ENCODE measurements at regions not wholly inside any gene's neighbourhood (a gene's known extent, or its start where the extent isn't known, plus 50 kb on each side); places are given as distances from the start of the nearest gene placed in this dataset.
"Not testable (repeated sequence)": the region's sequence is repeated elsewhere in the genome, so short reads cannot be mapped to it uniquely, and the experiment has no call there.

DNA sequence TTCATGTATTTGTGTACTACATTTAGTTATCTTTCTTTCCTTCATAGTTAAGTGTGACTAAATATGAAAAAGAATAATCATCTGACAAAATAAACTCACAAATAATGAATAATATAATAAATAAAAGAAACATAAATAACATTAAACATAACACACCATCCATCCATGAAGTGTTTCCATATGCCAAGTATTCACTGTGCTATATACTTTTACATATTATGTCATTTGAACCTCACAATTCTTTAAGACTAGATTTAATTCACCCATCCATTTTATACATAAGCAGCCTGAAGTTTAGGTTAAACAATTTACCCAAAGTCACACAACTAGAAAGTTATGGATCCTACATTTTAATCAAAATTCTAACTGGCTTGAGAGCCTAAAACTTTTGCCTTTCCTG lies 549.4 kb upstream of the HS3ST5 start:
- no peaks in the 10 kb centered on the region for H3K27me3 Mint-ChIP-seq (ENCODE audit: low read depth)
- H3K9me3 Mint-ChIP-seq = no peaks in the 10 kb centered on the region
- no peak for DNase-seq (ENCODE audit: low spot score)

DNA sequence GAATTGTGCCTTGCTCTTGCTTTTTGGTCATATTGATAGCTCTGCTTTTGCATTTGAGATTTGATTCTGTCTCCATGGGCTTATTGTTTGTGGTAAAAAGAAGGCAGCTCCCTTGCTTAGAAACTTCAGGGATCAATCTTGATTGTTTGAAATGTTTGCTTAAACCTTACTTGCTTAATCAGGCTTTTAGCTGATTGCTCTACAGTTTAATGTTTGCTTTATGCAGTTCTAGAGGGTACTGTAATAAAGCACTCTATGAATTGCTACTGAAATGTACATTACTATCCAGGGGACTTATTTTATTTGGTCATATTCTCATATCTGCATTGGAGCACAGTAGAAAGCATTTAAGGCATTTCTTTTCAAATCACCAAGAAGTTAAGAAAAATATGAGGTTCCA lies 545.4 kb upstream of the HS3ST5 start:
- no peaks in the 10 kb centered on the region for H3K9me3 Mint-ChIP-seq
- no peak overlapping the region for H3K27ac Mint-ChIP-seq
- H3K36me3 Mint-ChIP-seq (ENCODE audit: low read depth) = no peaks in the 10 kb centered on the region
- no peak for DNase-seq (ENCODE audit: low spot score)
- no peaks in the 10 kb centered on the region for H3K4me1 Mint-ChIP-seq (ENCODE audit: low read depth)
- H3K4me3 Mint-ChIP-seq = no peak overlapping the region
- no peaks in the 10 kb centered on the region for H3K27me3 Mint-ChIP-seq (ENCODE audit: low read depth)

More for the DNA sequence above, 549.4 kb upstream of the HS3ST5 start:
- Mint-ChIP-seq H3K4me1 (ENCODE audit: low read depth) (no peaks in the 10 kb centered on the region), H3K36me3 (ENCODE audit: low read depth) (no peaks in the 10 kb centered on the region), H3K4me3 (no peak overlapping the region), H3K27ac (no peak overlapping the region)

DNA sequence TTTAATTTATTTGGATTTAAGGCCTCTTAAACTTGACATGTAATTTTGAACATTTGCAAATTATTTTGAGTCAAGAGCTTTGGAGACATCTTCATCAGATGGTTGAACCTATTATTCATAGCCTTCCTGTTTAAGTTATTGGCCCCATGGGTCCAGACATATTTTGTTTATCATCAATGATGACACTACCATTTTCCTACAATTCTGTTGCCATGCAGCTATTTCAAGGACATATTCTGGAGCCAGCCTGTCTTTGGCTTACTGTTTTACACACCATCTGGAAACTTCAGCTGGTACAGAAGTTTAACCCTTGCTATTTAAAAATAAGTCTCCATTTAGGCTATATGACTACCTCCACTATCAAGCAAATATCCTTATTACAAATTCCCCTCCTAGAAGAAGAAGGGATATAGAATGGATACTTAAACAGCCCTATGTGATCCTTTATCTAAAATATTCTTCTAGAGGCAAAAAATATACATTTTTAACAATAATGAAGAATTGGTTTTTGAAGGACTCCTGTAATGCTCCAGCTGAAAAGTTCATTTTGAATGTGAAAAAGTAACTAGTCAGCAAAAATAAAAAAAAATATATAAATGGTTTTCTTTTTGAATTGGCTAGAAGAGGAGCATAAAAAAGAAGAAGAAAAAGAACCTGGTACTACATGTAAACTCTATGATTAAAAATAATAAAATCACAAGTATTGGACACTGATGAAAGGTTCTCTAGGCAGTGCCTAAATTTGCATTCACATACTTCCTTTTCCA lies 544.0 kb upstream of the HS3ST5 start:
- Mint-ChIP-seq H3K36me3 (ENCODE audit: low read depth) (no peaks in the 10 kb centered on the region), H3K27ac (no peak overlapping the region), H3K9me3 (no peaks in the 10 kb centered on the region), H3K27me3 (ENCODE audit: low read depth) (no peaks in the 10 kb centered on the region), H3K4me3 (no peak overlapping the region), H3K4me1 (ENCODE audit: low read depth) (no peaks in the 10 kb centered on the region)
- no peak for DNase-seq (ENCODE audit: low spot score)

DNA sequence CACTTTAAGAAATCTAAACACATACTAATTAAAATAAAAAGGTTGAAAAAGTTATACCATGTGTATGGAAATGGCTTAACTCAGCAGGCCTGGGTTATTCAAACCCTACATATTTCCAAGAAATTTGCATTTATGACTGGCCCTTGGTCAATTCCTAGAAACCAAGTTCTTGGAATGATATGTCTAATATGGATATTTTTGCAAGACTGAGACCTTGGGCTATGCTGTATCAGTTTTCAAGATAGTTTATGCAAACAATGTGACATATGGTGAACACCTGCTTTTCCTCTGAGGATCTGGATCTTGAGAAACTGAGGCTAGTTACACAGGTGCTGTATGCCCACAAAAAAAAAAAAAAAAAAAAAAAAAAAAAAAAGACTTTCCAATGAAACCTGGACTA lies 536.9 kb upstream of the HS3ST5 start:
- no peaks in the 10 kb centered on the region for H3K4me1 Mint-ChIP-seq (ENCODE audit: low read depth)
- H3K27ac Mint-ChIP-seq = no peak overlapping the region
- H3K9me3 Mint-ChIP-seq = peaks cover 3% of the 10 kb centered on the region
- DNase-seq (ENCODE audit: low spot score) = no peak
- no peaks in the 10 kb centered on the region for H3K27me3 Mint-ChIP-seq (ENCODE audit: low read depth)
- no peak overlapping the region for H3K4me3 Mint-ChIP-seq
- H3K36me3 Mint-ChIP-seq (ENCODE audit: low read depth) = no peaks in the 10 kb centered on the region

DNA sequence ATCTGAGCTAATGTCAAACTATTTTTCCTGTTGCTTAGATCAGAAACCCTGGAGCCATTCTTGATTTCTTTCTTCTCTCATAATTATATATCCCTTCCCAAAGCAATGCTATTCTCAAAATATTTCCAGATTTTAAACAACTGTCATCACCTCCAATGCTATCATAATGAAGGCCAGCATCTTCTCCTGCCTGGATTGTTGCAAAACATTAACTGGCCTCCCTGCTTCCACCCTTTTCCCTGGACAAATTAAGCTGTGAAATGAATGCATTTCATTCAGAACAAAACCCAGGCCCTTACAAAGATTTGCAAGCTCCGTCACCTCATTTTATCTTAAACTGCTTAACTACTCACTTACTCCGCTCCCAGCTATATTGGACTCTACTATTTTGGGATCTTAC lies 535.3 kb upstream of the HS3ST5 start:
- DNase-seq (ENCODE audit: low spot score) = no peak
- H3K27me3 Mint-ChIP-seq (ENCODE audit: low read depth) = no peaks in the 10 kb centered on the region
- H3K9me3 Mint-ChIP-seq = peaks cover 9% of the 10 kb centered on the region
- no peaks in the 10 kb centered on the region for H3K36me3 Mint-ChIP-seq (ENCODE audit: low read depth)
- no peak overlapping the region for H3K27ac Mint-ChIP-seq
- H3K4me1 Mint-ChIP-seq (ENCODE audit: low read depth) = no peaks in the 10 kb centered on the region
- H3K4me3 Mint-ChIP-seq = no peak overlapping the region

DNA sequence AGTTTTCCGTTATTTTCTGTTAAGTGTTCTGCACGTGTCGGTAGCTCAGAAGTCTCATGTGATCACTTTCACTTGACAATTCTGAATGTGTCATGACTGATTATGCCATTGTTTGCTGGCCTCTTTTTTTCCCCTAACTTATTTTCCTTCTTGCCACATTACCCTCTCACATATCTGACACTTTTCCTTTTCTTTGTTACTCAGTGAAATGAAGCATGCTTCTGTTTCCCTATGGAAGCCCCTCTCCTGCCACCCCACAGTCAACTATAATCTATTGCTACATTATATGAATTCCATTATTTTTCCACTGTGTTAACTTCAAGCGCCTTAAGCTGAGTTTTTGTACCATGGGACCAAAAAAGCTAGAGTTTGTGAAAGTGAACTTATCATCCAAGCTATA lies 531.6 kb upstream of the HS3ST5 start:
- H3K27ac Mint-ChIP-seq = no peak overlapping the region
- no peak for DNase-seq (ENCODE audit: low spot score)
- no peak overlapping the region for H3K4me3 Mint-ChIP-seq
- no peaks in the 10 kb centered on the region for H3K27me3 Mint-ChIP-seq (ENCODE audit: low read depth)
- peaks cover 12% of the 10 kb centered on the region for H3K9me3 Mint-ChIP-seq
- no peaks in the 10 kb centered on the region for H3K36me3 Mint-ChIP-seq (ENCODE audit: low read depth)
- no peaks in the 10 kb centered on the region for H3K4me1 Mint-ChIP-seq (ENCODE audit: low read depth)

DNA sequence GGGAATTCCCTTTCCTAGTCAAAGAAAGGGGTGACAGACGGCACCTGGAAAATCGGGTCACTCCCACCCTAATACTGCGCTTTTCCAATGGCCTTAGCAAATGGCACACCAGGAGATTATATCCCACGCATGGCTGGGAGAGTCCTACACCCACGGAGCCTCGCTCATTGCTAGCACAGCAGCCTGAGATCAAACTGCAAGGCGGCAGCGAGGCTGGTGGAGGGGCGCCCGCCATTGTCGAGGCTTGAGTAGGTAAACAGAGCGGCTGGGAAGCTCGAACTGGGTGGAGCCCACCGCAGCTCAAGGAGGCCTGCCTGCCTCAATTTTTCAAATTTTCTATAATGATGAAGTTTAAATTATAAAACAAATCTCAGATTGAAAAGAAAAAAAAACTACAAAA lies 522.7 kb upstream of the HS3ST5 start:
- not testable (repeated sequence) for H3K36me3 Mint-ChIP-seq (ENCODE audit: low read depth); H3K4me1 Mint-ChIP-seq (ENCODE audit: low read depth); DNase-seq (ENCODE audit: low spot score); H3K27ac Mint-ChIP-seq; H3K27me3 Mint-ChIP-seq (ENCODE audit: low read depth); H3K4me3 Mint-ChIP-seq
- H3K9me3 Mint-ChIP-seq = peaks cover 26% of the 10 kb centered on the region

DNA sequence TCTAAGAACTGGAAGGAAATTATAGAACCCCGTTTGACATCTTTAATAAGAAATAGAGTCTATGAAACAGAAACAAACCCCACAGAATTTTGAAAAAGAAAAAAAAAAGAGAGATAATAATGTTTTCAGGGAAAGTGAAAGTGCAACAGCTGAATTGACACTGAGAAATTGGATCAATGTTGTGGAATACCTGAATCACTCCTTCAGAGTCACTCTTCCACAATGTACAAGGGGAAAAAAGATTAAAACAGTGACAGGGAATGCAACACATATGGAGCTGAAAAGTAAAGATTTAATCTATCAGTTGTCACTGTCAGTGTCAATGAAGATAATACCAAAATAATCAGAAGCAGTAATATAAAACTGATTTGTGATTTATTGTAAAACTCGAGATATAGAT lies 520.8 kb upstream of the HS3ST5 start:
- H3K36me3 Mint-ChIP-seq (ENCODE audit: low read depth) = no peaks in the 10 kb centered on the region
- no peak overlapping the region for H3K4me3 Mint-ChIP-seq
- H3K27me3 Mint-ChIP-seq (ENCODE audit: low read depth) = no peaks in the 10 kb centered on the region
- no peaks in the 10 kb centered on the region for H3K4me1 Mint-ChIP-seq (ENCODE audit: low read depth)
- no peak for DNase-seq (ENCODE audit: low spot score)
- H3K9me3 Mint-ChIP-seq = peaks cover 25% of the 10 kb centered on the region
- no peak overlapping the region for H3K27ac Mint-ChIP-seq

DNA sequence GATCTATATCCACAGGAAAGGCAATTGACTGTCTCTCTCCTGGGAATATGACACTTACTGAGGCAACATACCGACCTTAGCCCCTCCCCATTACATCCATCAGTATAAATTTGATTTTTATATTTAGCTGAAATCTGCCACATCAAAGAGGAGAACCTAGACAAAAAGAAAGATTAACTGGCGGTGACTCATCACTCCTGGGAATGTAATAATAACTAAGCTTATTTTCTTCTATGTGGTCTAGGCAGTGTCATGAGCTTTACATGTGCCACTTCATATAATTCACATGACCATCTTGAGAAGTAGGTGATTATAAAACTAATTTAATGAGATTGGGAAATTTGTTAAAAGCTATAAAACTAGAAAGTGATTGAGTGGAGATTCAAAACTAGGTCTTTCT lies 520.0 kb upstream of the HS3ST5 start:
- DNase-seq (ENCODE audit: low spot score) = no peak
- H3K36me3 Mint-ChIP-seq (ENCODE audit: low read depth) = no peaks in the 10 kb centered on the region
- H3K27ac Mint-ChIP-seq = no peak overlapping the region
- no peaks in the 10 kb centered on the region for H3K4me1 Mint-ChIP-seq (ENCODE audit: low read depth)
- peaks cover 18% of the 10 kb centered on the region for H3K9me3 Mint-ChIP-seq
- no peak overlapping the region for H3K4me3 Mint-ChIP-seq
- H3K27me3 Mint-ChIP-seq (ENCODE audit: low read depth) = no peaks in the 10 kb centered on the region

DNA sequence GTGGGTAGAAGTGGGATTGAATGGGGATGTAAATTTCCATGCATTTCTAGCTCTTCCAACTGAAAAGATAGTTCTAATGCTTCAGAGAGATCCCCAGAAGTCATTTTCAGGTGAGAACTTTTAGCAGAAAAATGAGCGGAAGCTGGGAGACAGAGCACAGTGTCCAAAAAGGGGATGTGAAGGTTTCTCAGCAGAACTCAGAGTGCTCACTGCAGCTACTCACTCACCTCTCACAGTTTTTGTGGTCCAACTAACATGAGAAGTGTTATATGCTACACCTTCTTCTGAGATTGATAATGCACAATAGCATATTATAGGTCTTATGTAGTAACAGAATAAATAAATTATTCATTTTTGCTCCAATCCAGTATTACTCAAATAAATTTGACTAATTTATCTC lies 519.2 kb upstream of the HS3ST5 start:
- Mint-ChIP-seq H3K36me3 (ENCODE audit: low read depth) (no peaks in the 10 kb centered on the region), H3K27me3 (ENCODE audit: low read depth) (no peaks in the 10 kb centered on the region), H3K4me1 (ENCODE audit: low read depth) (no peaks in the 10 kb centered on the region), H3K9me3 (peaks cover 18% of the 10 kb centered on the region), H3K4me3 (no peak overlapping the region), H3K27ac (no peak overlapping the region)
- DNase-seq (ENCODE audit: low spot score) = no peak

DNA sequence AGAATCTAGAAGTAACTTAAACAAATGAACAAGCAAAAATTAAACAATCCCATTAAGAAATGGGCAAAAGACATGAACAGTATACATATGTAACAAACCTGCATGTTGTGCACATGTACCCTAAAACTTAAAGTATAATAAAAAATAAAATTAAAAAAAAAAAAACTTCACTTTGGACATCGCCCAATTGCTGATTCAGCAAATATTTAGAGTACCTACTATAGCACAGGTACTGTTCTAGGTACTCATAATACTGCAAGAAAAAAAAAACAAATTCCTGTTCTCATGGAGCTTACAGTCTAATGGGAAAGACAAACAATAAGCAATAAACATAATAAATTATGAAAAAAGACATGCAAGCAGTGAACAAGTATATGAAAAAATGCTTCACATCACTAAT lies 501.5 kb upstream of the HS3ST5 start:
- Mint-ChIP-seq H3K4me1 (ENCODE audit: low read depth) (no peaks in the 10 kb centered on the region), H3K36me3 (ENCODE audit: low read depth) (no peaks in the 10 kb centered on the region), H3K27me3 (ENCODE audit: low read depth) (no peaks in the 10 kb centered on the region), H3K4me3 (no peak overlapping the region), H3K27ac (no peak overlapping the region), H3K9me3 (peaks cover 25% of the 10 kb centered on the region)
- no peak for DNase-seq (ENCODE audit: low spot score)

DNA sequence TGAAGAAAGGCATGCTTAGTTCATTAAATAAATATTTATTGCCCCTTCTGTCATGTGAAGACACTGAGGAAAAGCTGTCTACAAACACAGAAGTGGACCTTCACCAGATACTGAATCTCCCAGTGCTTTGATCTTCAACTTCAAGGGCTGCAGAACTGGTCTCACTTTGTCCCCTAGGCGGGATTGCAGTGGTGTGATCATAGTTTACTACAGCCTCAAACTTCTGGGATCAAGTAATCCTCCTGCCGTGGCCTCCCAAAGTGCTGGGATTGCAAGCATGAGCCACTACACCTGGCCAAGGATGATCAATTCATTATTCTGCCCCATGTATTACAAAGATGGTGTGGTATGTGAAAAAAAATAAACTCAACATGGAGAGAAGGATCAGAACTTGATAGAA lies 496.2 kb upstream of the HS3ST5 start:
- Mint-ChIP-seq H3K4me1 (ENCODE audit: low read depth) (no peaks in the 10 kb centered on the region), H3K4me3 (no peak overlapping the region), H3K27me3 (ENCODE audit: low read depth) (no peaks in the 10 kb centered on the region)

DNA sequence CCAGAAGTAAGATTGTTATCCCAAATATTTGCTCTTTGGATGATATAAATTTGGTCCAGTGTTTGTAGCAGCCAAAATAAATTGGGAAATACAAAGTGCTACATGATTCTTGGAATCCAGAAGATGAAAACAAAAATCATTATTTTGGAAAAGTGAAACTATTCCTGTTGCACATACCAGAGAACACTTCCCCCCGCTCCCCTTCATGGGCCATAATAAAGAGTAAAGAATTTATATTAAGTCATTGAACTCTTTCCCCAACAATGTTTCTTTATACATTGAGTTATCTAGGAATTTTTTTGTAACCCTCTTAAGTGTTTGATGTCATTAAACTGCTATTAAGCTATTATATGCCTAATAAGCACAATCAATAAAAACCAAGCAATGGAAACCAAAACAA lies 490.4 kb upstream of the HS3ST5 start:
- Mint-ChIP-seq H3K4me1 (ENCODE audit: low read depth) (no peaks in the 10 kb centered on the region), H3K27ac (no peak overlapping the region), H3K36me3 (ENCODE audit: low read depth) (no peaks in the 10 kb centered on the region), H3K27me3 (ENCODE audit: low read depth) (no peaks in the 10 kb centered on the region), H3K9me3 (peaks cover 3% of the 10 kb centered on the region), H3K4me3 (no peak overlapping the region)
- no peak for DNase-seq (ENCODE audit: low spot score)

More for the DNA sequence above, 496.2 kb upstream of the HS3ST5 start:
- peaks cover 19% of the 10 kb centered on the region for H3K9me3 Mint-ChIP-seq
- no peaks in the 10 kb centered on the region for H3K36me3 Mint-ChIP-seq (ENCODE audit: low read depth)
- H3K27ac Mint-ChIP-seq = no peak overlapping the region
- no peak for DNase-seq (ENCODE audit: low spot score)

DNA sequence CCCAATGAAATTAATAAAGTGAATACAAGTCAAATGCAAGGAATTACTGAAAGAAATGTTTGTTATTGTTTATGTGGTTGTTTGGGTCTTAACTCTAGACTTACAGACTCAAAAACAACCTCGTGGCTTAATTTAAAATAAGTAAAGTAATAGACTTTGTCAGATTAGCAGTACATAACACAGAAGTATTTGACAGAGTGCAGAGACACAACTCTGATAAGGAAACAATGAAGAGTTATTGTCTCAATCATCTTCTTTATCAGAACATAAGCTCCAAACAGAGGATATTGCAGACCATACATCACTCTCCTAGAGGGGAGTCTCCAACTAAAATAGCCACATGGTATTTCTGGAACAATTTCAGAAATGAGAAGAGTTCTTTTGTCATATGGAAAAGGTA lies 487.7 kb upstream of the HS3ST5 start:
- DNase-seq (ENCODE audit: low spot score) = no peak
- H3K36me3 Mint-ChIP-seq (ENCODE audit: low read depth) = no peaks in the 10 kb centered on the region
- H3K4me3 Mint-ChIP-seq = no peak overlapping the region
- no peaks in the 10 kb centered on the region for H3K4me1 Mint-ChIP-seq (ENCODE audit: low read depth)
- no peaks in the 10 kb centered on the region for H3K27me3 Mint-ChIP-seq (ENCODE audit: low read depth)
- H3K27ac Mint-ChIP-seq = no peak overlapping the region
- H3K9me3 Mint-ChIP-seq = peaks cover 3% of the 10 kb centered on the region

DNA sequence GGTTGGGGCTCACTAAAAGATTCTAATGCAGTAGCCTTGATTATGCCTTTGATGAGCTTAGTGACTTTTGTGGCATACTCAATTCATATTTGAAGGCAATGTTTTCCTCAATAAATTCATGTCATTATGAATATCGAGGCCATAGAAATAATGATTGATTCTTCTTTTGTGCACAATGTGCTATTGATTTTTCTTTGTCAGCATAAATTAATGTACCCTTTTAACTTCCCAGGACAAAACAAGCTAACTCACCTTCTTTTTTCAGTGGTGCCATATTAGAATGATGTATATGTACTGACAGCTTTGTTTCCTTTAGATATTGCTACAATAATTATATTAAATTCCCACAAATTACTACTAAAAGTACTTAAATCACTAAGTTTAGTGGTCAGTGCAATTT lies 484.3 kb upstream of the HS3ST5 start:
- H3K27ac Mint-ChIP-seq = no peak overlapping the region
- no peak for DNase-seq (ENCODE audit: low spot score)
- H3K4me1 Mint-ChIP-seq (ENCODE audit: low read depth) = no peaks in the 10 kb centered on the region
- H3K36me3 Mint-ChIP-seq (ENCODE audit: low read depth) = no peaks in the 10 kb centered on the region
- peaks cover 3% of the 10 kb centered on the region for H3K9me3 Mint-ChIP-seq
- H3K4me3 Mint-ChIP-seq = no peak overlapping the region
- H3K27me3 Mint-ChIP-seq (ENCODE audit: low read depth) = no peaks in the 10 kb centered on the region

All from T-helper 2 cell treated with Interferon-gamma antibody and Interleukin-4, amounts not matched to agents 5 μg/mL and 100 μg/mL, for 36 hours (primary cell).